Panc1 (cell line): ENCODE measurements at regions not wholly inside any gene's neighbourhood (a gene's known extent, or its start where the extent isn't known, plus 50 kb on each side); places are given as distances from the start of the nearest gene placed in this dataset.

Experiments
- CTCF ChIP-seq: fragments of 450-650 bp; IDR thresholded peaks from 2 replicates; pipeline ENCODE4 v1.5.1; 2017; ENCODE audit warnings: mild to moderate bottlenecking
- POLR2AphosphoS5 ChIP-seq: IDR thresholded peaks from 2 replicates; pipeline ENCODE4 v1.6.1; 2012; ENCODE audit warnings: mild to moderate bottlenecking, low read depth, low read length, moderate library complexity
- SIN3A ChIP-seq: IDR thresholded peaks from 2 replicates; pipeline ENCODE4 v1.6.1; 2012; ENCODE audit warnings: low read depth, mild to moderate bottlenecking, low read length, moderate library complexity, borderline replicate concordance; ENCODE audit not compliant: insufficient read depth

- TF ChIP-seq CTCF (no peak), POLR2AphosphoS5 (no peak), SIN3A (no peak)
These were observed 56.8 kb upstream of the FAT1 start for GRCh38 chr4:186780291-186781031.
